ENCODE measurements at regions not wholly inside any gene's neighbourhood (a gene's known extent, or its start where the extent isn't known, plus 50 kb on each side); places are given as distances from the start of the nearest gene placed in this dataset.

- DNase-seq, result no peak
Measured at GRCh38 chr16:50469121-50469743, 79.0 kb upstream of the NKD1 start.

DNA sequence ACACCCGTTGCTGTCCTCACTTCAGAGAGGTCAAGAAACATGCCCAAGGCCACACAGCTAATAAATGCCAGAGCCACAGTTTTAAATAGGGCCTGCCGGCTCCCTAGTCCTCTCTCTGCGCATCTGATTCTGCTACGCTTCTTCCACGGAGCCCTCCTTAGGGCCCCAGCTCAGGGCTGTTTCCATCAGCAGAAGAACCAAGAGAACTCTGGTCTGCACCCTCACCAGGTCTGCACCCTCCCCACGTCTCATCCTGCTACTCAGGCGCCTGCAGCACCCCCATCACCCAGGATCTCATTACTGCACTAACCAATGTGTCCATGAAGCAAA, 79.5 kb upstream of the NKD1 start:
- no peak for DNase-seq

- DNase-seq, result peak; percentile 52
Measured at GRCh38 chr16:50467943-50468748, 80.0 kb upstream of the NKD1 start.

GRCh38 chr16:50467559-50467942, 80.6 kb upstream of the NKD1 start:
- no peak for DNase-seq

DNA sequence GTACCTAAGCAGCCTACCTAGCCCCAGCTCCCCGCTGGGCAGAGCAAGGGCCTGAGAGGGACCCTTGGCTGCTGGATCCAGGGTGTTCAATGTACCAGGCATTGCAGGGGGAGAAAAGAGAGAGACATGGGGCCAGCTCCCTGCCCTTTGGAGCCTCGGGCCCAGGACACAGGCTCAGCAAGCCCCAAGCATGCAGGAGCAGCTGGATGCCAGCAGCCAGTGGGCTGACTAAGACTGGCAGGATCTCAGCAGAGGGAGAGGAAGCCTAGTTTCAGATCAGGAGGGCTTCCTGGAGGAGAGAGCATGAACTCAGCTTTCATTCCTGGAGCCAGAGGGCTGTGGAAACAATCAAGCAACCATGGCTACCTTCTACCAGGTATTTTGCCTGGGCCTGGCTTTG, 82.0 kb upstream of the NKD1 start:
- DNase-seq, result no peak

DNA sequence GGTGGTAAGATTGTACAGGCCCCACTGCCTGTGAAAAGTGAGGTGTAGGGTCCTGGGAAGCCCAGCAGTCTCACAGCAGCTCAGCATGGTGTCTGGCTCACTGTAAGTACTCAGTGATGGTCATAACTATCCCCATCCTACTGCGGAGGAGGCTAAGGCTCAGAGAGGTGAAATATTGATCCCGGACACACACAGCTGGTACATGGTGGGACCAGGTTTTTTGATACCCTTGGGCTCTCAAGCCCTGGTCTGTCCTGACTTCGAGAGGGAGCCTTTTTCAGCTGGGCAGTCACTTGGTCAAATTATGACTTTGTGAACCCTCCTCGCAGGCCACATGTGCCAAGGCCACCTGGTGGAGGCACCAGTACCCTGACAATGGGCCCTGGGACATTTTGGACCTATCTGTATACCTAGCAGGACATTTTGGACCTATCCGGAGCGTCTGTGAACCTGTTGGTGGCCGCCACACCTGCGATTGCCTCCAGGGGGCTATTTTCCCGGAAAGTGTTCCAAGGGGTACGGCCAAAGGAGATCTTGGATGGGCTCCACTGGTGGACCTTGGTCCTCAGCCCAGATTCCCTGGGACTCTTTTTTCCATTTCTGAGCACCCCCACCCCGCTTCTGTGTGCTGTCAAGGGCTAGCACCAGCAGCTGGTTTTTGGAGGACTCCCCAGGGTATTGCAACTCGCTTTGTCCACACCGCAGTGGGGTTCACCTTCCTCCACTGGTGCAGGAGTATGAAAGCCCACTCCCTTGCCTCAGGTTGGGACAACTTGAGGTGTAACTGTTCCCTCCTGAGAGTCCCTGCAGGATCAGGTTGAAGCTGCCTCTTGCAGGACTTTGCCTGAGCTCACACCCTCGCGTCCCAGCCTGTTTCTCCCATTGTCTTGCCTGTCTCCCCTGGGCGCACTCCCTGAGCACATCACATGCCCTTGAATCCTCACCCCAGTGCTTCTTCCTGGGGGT, 83.6 kb upstream of the NKD1 start:
- DNase-seq, result no peak

DNA sequence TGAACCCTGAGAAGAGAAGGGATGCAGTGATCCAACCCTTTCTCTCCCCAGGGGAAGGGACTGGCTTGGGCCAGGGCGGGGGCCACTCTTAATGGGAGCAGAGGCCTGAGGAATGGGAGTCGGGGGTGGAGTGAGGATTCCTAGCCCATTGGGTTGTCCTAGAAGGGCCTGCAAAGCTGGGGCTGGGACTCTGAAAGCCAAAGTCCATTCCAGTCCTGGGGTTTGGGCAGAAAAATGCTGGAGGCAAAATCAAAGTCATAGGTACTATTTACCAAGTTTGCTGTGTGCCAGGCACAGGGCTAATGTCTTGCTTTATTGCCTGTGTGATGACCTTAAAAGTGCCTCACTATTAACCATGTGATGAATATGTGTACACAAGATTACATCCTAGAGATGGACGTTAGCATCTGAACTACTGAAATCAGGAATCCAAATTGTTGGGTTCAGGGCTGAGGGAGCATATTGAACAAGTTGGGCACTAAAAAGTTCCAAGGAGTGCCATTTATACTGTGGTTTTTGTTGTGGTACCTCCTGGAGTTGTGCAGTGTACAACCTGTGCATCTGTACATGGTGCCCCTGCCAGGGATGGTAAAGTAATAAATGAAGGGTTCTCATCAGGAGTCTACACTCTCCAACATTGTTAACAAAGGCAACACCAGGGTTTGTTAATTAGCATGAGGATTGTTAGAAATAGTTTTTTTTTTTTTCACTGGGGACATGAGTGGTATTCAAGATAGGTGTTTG, 84.4 kb upstream of the NKD1 start:
- no peak for DNase-seq

DNA sequence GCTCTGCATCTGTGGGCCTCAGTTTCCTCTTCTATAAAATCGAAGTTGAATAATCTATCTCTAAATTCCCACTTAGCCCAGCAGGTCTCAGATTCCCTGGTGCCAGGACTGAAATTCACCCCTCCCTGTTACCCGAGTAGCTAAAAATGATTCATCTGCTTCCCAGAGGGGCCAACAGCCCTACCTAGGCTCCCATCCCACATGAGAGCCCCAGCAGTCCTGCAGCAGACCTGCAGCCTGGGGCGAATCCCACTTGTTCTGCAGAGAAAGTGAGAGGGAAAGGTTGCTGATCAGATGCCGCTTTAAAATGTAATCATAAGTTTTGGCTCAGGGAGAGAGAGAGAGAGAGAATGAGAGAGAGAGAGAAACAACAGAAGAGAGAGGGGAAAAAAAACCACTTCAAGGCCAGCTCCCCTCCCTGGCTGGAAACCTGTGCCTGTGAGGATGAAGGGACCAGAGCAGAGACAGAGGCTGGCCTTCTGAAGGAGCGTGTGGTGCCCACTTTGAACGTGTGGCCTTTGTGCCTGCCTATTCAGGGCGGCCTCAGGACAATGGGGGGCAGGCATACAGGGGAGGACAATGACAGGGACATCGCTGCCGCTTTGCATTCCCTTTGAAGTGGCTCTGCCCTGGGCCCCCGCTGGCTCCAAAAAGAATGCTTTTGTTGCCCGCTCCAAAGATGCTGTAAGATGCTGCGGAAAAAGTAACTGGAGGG, 85.2 kb upstream of the NKD1 start:
- no peak for DNase-seq

DNA sequence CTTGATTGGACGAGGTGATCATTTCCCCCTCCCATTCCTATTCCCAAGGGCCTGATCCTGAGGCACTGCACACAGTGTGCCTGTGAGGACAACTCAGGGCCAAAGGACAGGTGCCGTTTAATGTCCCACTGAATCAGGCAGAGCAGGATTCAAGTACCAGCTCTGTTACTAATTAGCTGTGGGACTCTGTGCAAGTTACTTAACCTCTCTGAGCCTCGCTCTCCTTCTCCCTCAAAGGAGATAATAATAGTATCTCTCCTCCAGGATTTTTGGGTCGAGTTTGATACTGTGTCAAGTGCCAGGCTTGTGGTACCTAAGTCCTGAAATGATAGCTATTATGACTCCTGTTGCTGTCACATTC, 86.8 kb upstream of the NKD1 start:
- DNase-seq, result no peak

GRCh38 chr16:50460538-50461399, 87.4 kb upstream of the NKD1 start:
- DNase-seq, result no peak

- DNase-seq, result no peak
Measured at GRCh38 chr16:50459496-50460080, 88.6 kb upstream of the NKD1 start.

DNA sequence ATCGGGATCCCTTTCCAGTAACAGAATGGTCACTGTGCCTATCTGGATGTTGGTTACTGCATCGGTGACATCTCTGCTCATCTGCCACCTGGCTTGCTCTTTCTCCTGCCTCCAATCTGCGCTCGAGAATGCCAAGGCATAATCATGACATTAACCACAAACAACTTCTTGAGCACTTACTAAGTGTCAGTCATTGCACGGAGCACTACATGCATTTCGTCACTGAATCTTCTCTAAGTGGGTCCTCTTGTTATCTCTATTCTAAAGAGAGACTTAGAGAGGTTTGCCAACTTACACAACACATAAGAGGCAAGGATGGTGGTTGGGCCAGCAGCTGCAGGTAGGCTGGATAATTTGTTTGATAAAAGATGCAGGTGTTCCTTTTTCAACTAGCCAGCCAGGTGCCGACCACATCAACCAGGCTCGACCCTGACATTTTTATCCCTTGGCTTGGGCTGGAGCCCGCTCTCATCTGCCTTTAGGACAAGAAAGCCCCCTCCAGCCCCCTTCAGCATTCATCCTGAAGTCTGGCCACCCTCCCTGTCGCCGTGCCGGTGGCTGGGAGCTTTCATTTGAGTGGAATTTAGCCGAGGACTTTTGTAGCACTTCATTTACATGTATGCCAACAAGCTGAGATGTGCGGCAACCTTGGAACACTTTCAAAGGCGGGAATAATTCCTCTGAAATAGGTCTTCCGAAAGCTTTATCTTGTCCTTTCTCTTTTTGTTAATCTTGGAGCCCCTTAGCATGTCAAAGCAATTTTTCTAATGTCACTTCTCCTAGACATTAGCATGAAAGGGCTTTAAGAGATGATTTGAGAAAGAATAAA, 89.3 kb upstream of the NKD1 start:
- no peak for DNase-seq

DNA sequence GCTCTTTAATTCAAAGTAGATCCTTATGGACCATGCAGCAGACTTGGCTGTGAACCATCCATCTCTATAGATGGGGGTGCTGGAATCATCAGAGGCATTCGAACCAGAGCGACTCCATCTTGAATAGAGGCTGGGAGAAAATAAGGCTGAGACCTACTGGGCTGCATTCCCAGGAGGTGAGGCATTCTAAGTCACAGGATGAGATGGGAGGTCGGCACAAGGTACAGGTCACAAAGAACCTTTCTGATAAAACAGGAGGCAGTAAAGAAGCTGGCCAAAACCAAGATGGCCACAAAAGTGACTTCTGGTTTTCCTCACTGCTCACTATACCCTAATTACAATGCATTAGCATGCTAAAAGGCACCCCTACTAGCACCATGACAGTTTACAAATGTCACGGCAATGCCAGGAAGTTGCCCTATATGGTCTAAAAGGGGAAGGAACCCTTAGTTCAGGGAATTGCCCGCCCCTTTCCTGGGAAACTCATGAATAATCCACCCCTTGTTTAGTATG, 89.2 kb upstream of the BRD7 start:
- no peak for DNase-seq

GRCh38 chr16:50457423-50457822, 88.6 kb upstream of the BRD7 start:
- no peak for DNase-seq

GRCh38 chr16:50455288-50455845, 86.6 kb upstream of the BRD7 start:
- no peak for DNase-seq

GRCh38 chr16:50453446-50453845, 84.7 kb upstream of the BRD7 start:
- DNase-seq, result no peak

DNA sequence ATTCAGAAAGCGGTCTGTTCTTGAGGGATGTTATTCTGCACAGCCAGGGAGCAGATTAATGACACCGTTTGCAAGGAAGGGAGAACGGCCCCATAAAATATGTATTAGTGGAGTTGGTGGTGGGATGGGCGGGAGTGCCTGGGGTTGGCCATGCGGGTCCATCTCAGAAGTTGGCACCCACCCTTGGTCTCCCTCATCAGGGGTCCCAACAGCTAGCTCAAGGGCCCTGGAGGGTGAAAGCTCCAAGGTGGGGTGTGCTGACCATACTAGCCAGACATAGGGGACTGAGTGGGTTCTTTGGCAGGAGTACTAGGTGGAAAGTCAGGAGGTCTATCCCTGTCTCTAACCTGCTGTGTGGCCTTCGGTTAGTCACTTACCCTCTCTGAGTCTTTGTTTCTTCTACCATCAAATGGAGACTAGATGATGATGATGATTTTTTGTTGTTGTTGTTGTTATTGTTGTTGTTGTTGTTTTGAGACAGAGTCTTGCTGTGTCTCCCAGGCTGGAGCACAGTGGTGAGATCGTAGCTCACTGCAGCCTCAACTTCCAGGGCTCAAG, 83.2 kb upstream of the BRD7 start:
- no peak for DNase-seq

DNA sequence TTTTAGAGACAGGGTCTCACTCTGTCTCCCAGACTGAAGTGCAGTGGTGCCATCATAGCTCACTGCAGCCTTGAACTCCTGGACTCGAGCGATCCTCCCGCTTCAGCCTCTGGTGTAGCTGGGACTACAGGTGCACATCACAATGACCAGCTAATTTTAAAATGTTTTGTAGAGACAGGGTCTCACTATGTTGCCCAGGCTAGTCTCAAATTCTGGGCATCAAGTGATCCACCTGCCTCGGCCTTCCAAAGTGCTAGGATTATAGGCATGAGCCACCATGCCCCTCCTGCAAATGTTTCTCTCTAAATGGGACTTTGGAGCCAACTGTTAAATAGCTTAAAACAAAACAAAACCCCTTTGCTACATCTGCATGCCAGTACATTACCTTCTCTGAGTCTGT, 82.2 kb upstream of the BRD7 start:
- no peak for DNase-seq

GRCh38 chr16:50449800-50450199, 81.0 kb upstream of the BRD7 start:
- DNase-seq, result no peak
